Neutrophil (primary cell): ENCODE measurements at regions not wholly inside any gene's neighbourhood (a gene's known extent, or its start where the extent isn't known, plus 50 kb on each side); places are given as distances from the start of the nearest gene placed in this dataset.

Source experiments
- H3K27ac ChIP-seq: fragments of 200-600 bp; sonication (generic); 2 replicates; pipeline ENCODE4 v1.5.1; 2016; ENCODE audit warnings: mild to moderate bottlenecking, moderate library complexity
- H3K27me3 ChIP-seq: fragments of 200-600 bp; sonication (generic); 2 replicates; pipeline ENCODE4 v1.6.0; 2016; ENCODE audit warnings: mild to moderate bottlenecking
- H3K36me3 ChIP-seq: fragments of 200-600 bp; sonication (generic); 2 replicates; pipeline ENCODE4 v1.5.1; 2017
- H3K4me1 ChIP-seq, 2 experiments: fragments of 200-600 bp in 1 of 2; sonication (generic) in 1 of 2; 1 replicate in 1 of 2; 2 replicates in 1 of 2; pipeline versions ENCODE4 v1.5.1 to v1.6.1; 2013 to 2016; ENCODE audit warnings: low read depth in 1 of 2, low read length in 1 of 2, mild to moderate bottlenecking in 1 of 2, moderate library complexity in 1 of 2; ENCODE audit not compliant: control insufficient read depth in 1 of 2, insufficient read depth in 1 of 2
- H3K4me3 ChIP-seq, 2 experiments: fragments of 200-600 bp in 1 of 2; sonication (generic) in 1 of 2; 1 replicate in 1 of 2; 2 replicates in 1 of 2; pipeline ENCODE4 v1.5.1; 2013 to 2016; ENCODE audit warnings: low read depth in 1 of 2, low read length in 1 of 2, mild to moderate bottlenecking in 1 of 2, moderate library complexity in 1 of 2
- H3K9me3 ChIP-seq: fragments of 200-600 bp; sonication (generic); 2 replicates; pipeline ENCODE4 v1.5.1; 2016
- CTCF ChIP-seq: fragments of 200-600 bp; sonication (generic); IDR thresholded peaks from 2 replicates; pipeline ENCODE4 v1.5.1; 2016; ENCODE audit warnings: antibody characterized with exemption

GRCh38 chr13:52925251-52925650 lies 76.8 kb upstream of the PCDH8 start:
- H3K4me3 ChIP-seq = no peak overlapping the region
- H3K36me3 ChIP-seq = no peaks in the 10 kb centered on the region
- H3K9me3 ChIP-seq = no peaks in the 10 kb centered on the region
- no peak for TF ChIP-seq CTCF
- H3K27ac ChIP-seq = no peak overlapping the region
- no peaks in the 10 kb centered on the region for H3K4me1 ChIP-seq
- peaks cover 39% of the 10 kb centered on the region for H3K27me3 ChIP-seq

GRCh38 chr13:52924289-52925148 lies 76.1 kb upstream of the PCDH8 start:
- Histone ChIP-seq H3K36me3 (no peaks in the 10 kb centered on the region), H3K4me1 (no peaks in the 10 kb centered on the region), H3K27ac (no peak overlapping the region), H3K9me3 (no peaks in the 10 kb centered on the region), H3K27me3 (peaks cover 45% of the 10 kb centered on the region), H3K4me3 (no peak overlapping the region)
- TF ChIP-seq CTCF = no peak

- Histone ChIP-seq H3K27me3 (peaks cover 46% of the 10 kb centered on the region), H3K4me1 (no peaks in the 10 kb centered on the region), H3K27ac (no peak overlapping the region), H3K9me3 (no peaks in the 10 kb centered on the region), H3K36me3 (no peaks in the 10 kb centered on the region), H3K4me3 (no peak overlapping the region)
- no peak for TF ChIP-seq CTCF
Observed at GRCh38 chr13:52922961-52923360, 74.5 kb upstream of the PCDH8 start.

- H3K27ac ChIP-seq = no peak overlapping the region
Observed at GRCh38 chr13:52921194-52921593, 72.8 kb upstream of the PCDH8 start.

GRCh38 chr13:52916486-52916990 lies 68.1 kb upstream of the PCDH8 start:
- TF ChIP-seq CTCF = no peak

More at GRCh38 chr13:52921194-52921593, 72.8 kb upstream of the PCDH8 start:
- no peak for TF ChIP-seq CTCF
- Histone ChIP-seq H3K4me1 (no peaks in the 10 kb centered on the region), H3K9me3 (no peaks in the 10 kb centered on the region), H3K27me3 (peaks cover 33% of the 10 kb centered on the region), H3K4me3 (no peak overlapping the region), H3K36me3 (no peaks in the 10 kb centered on the region)

More at GRCh38 chr13:52916486-52916990, 68.1 kb upstream of the PCDH8 start:
- no peaks in the 10 kb centered on the region for H3K4me1 ChIP-seq
- no peaks in the 10 kb centered on the region for H3K9me3 ChIP-seq
- H3K36me3 ChIP-seq = no peaks in the 10 kb centered on the region
- no peak overlapping the region for H3K4me3 ChIP-seq
- peaks cover 40% of the 10 kb centered on the region for H3K27me3 ChIP-seq
- no peak overlapping the region for H3K27ac ChIP-seq
